NCI-H1048 (cell line): ENCODE measurements at regions not wholly inside any gene's neighbourhood (a gene's known extent, or its start where the extent isn't known, plus 50 kb on each side); places are given as distances from the start of the nearest gene placed in this dataset.

Experiments used
- DNase-seq: peaks from one replicate; lab custom pipeline; 2025; lab: John Stamatoyannopoulos, UW

DNA sequence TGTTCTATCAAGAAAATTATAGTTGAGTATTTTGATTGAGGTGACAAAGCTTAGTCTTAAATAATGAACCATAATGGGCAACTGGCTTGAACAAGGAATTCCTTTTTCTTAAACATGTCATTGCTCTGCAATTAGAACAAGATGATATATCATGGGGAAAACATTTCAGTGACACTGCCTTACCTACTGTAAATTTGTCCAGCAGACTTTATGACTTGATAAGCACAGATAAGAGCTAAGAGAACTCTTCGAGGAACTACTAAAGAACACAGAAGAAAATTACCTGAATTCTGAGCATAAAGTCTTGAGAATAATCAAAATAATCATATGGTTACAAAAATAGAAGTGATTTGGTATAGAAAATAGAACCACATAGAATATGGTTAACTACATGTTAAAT is 257.8 kb downstream of the PDHA2 start:
- no peak for DNase-seq

DNA sequence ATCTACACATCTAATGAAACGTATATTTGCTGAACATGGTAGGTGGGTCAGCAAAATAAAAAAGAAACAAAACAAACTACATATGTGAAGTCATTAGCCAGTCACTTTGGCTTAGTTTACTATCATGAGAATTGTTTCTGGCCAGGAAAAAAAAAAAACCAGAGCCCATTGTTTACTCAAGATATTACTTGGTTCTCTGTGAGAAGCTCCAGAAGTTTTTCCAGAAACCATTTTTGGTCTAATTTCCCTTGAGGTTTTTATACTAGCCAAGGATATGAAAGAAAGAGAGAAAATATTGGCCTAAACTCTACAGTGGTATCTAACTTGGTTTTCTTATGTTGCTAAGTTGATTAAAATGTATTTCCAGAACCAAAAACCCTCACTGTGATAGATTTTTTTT is 259.1 kb downstream of the PDHA2 start:
- no peak for DNase-seq

DNA sequence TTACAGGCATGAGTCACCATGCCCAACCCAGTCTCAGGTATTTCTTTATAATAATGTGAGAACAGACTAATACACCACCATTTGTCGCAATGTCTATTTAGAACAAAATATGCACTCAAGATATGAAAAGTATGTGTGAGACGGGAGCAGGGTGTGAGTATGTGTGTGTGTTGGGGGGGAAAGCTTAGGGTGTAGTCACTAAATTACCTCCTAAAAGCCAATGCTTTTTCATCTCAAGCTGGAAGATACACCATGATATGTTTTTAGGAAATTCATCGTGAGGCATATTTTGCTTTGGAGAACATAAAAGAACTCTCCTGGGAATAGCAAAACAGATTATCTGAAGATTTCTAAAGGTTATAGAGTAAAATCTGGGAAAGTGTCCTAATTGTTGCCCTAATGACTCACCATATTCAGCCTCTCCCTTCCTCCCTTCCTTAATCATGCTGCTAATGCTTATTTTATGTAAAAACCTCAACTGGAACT is 262.7 kb downstream of the PDHA2 start:
- no peak for DNase-seq

DNA sequence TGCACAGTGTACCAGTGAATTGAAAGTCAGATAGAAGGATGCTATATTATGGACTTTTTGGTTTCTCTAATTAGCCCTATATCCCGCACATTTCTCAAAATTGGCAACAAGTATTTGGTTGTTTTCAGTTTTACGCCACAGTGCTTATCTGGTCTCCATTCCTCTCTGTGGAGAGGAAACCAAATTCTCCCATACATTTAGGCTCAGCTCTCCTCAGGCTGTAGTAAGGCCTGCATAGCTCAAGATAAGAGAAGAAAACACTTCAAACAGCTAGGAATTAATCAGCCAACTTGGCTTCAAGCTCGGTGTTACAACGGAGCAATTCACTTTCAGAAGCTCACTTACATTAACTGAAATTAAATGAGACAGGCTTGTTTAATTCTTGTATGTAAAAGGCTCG is 263.2 kb downstream of the PDHA2 start:
- DNase-seq, result no peak

DNA sequence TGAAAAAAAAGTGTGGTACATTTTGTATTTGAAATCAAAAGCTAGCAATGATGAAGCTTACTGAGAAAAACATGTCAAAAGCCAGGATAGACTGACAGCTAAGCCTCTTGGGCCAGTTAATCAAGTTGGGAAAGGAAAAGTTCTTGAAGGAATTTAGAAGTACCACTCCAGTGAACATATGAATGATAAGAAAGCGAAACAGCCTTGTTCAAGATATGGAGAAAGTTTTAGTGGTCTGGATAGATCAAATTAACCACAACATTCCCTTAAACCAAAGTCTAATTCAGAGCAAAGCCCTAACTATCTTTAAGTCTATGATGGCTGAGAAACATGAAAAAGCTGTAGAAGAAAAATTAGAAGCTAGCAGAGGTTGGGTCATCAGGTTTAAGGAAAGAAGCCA is 268.3 kb downstream of the PDHA2 start:
- no peak for DNase-seq

- DNase-seq, result no peak
Observed at GRCh38 chr4:96112631-96113030, 272.7 kb downstream of the PDHA2 start.

DNA sequence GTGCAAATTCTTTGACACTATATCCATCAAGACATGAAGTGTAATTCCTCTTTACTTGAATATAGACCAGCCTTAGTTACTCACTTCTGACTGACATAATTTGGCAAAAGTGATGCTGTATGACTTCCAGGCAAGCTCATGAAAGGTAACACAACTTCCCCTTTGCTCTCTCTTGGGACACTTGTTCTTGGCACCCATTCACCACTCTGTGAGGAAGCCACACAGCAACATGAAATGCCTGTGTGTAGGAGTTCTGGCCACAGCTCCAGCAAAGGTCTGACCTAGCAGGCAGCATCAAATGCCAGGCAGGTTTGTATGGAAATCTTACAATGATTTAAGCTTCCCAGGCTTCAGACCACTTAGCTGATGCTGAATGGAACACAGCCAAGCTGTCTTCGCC is 280.3 kb downstream of the PDHA2 start:
- DNase-seq, result no peak

- no peak for DNase-seq
Observed at GRCh38 chr4:96126227-96126626, 286.3 kb downstream of the PDHA2 start.

DNA sequence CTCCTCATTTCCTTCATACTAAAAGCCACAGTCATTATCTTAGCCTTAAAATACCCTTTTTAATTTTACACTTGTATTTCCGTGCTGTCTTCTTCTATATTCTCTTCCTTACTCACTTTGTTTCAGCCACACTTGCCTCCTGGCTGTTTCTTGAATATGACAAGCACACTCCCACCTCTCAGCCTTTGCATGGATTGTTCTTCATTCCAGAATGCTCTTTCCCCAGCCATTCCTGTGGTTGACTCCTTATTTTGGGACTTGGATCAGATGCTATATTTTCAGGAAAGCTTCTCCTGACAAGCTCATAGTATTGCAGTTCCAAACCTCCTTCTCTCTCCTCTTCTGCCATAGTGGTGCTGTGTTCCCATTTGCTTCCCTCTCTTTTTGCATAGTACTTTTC is 291.3 kb downstream of the PDHA2 start:
- DNase-seq, result no peak

DNA sequence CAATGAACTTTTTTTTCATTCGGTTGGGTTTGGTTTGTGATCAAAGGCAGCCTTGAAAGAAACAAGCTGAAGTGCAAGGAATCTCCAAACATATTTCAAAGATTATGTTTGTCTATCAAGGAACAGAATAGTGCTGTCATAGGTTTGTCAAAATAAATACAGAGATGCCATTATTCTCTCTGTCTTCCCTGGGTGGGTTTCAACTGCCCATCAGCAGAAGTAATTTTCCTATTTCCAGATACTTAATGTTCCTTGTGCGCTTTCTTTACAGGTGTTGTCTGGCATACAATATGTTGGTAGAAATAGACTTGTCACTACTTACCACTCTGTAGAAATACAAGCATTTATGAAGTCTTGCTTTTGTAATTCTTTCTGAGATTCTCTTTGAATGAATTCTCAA is 294.9 kb downstream of the PDHA2 start:
- no peak for DNase-seq

- DNase-seq, result no peak
Observed at GRCh38 chr4:96136056-96136455, 296.2 kb downstream of the PDHA2 start.

- DNase-seq, result no peak
Observed at GRCh38 chr4:96139251-96139929, 299.5 kb downstream of the PDHA2 start.

DNA sequence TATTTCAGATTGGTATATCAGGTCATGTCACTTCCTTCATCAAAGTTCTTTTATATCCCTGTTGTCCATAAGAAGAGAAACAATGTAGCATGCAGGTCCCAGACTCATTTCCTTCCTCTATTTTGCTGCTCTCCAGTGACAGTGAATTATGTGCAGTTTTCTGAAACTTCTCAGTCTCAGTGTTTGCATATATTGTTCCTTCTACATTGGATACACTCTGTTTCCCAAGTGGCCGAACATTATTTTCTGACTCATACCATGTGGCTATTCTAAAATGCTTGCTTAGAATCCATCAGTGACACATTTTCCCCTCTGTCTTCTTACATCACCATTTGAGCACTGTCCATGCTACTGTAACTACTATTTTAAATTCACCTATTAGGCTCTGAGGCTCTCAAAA is 305.7 kb downstream of the PDHA2 start:
- DNase-seq, result no peak

DNA sequence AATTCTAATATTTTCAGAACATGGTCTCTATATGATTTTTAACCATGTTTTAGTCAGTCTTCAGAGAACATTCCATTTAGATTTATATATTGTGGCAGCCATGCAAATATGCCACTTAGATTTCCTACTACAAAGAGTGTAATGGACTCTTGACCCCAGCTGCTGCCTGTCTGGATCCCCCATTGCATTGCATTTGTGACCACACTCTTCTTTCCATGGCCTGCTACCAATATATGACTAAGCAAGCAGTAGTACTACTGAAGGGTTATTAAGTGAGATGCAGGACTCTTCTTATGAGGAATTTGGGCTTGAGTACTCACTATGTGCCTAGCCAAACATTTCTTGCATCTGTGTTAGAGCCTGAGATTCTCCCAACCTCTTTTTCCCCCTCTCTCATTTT is 306.8 kb downstream of the PDHA2 start:
- DNase-seq, result no peak

DNA sequence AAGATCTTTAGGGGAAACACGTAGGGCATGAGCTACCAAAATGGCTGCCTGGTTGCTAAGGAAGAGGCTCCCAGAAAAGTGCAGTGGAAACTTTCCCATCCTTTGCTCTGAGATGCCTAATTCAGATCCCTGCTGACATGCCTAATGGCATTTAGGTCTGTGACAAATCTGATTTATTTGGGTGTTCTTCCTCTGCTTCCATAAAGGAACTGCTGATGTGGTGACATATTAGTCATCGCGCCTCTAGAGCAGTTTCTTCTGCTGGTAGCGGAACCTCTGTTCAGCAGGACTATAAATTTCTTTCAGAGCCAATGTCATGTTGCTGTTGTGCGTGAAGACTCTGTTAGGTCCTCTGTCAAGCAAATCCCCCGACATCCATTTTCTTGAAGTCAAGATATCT is 310.0 kb downstream of the PDHA2 start:
- DNase-seq, result no peak

- DNase-seq, result no peak
Observed at GRCh38 chr4:96150466-96150865, 310.6 kb downstream of the PDHA2 start.

DNA sequence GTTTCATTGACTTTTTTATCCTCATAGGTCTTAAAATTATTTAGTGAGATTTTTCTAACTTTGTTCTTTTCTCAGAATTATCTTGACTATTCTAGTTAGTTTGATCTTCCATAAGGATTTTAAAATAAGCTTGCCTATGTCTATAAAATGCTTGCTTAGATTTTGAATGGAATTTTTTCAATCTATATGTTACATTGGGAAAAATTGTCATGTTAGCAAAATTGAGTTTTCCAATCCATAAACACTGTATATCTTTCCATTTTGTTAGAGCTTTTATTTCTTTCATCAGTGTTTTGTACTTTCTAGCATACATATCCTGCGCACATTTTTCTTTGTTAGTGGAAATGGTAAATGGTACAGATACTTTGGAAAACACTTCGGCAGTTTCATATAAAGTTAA is 312.9 kb downstream of the PDHA2 start:
- DNase-seq, result no peak

DNA sequence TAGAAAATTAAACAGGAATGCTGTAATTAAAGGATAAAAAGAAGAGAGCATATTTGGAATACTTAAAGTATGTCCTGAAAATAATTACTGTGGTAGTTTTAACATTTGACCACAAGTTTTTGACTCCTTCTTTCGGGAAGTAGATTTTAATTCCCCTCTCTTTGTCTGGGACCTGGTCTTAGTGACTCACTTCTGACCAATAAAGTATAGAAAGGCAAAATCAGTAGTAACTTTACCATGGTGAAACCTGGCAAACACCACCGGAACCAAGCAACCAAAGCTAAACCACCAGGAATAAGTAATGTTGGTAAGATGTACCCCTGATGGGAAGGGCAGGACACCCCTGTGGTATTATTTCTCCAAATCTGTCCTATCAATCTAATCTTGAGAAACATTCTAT is 314.8 kb downstream of the PDHA2 start:
- DNase-seq, result no peak

DNA sequence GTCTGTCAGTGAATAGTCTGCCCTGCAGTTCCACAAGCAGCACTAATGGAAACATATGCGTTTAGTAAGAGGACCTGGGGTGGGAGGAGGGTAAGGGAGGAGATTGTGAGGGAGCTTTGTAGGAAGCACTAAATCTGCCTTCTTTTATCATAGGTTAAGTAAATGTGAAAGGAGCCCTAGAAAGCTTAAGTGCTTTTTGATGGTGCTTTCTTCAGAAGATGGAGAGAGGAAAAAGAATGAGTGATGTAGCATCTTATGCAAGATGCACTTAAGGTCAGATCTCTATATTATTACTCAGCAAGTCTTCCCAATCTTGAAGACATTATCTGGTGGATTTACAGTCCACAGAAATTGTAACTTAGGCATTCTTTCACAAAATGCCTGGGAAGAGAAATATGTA is 322.7 kb downstream of the PDHA2 start:
- no peak for DNase-seq

DNA sequence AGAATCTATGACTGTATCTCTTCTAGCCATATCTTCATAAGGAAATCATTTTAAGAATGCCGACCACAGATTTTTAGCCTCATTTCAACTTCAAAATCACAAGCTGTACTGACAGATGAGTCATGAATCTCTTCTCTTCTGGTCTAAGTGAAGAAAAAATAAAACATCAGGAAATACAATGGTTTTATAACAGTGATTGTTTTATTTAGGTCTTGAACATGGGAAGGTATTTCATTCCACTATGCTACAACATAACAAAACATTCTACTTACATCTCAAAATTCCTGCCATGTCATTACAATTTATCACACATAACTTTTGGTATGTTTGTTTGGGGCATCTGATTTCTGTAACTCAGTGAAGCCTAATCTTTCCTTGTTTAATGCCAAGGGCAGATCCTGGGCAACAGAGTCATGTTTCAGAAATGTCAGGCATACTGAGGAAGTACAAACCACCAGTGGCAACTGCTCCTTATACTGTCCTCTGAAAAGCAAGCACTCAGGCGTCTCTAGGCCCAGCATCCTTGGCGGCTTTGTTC is 325.0 kb downstream of the PDHA2 start:
- no peak for DNase-seq

- no peak for DNase-seq
Observed at GRCh38 chr4:96166806-96167205, 326.9 kb downstream of the PDHA2 start.

GRCh38 chr4:96170198-96170597 is 330.3 kb downstream of the PDHA2 start:
- DNase-seq, result no peak

- no peak for DNase-seq
Observed at GRCh38 chr4:96173756-96174155, 333.9 kb downstream of the PDHA2 start.

GRCh38 chr4:96175871-96176270 is 336.0 kb downstream of the PDHA2 start:
- no peak for DNase-seq
